H9 (cell line): ENCODE measurements at regions not wholly inside any gene's neighbourhood (a gene's known extent, or its start where the extent isn't known, plus 50 kb on each side); places are given as distances from the start of the nearest gene placed in this dataset.

Experiments
- DNase-seq: peaks from one replicate; pipeline ENCODE4 v3.0.0-alpha.2; 2017
- H2AFZ ChIP-seq: one replicate; pipeline ENCODE4 v1.6.1; 2013; ENCODE audit warnings: mild to moderate bottlenecking, low read length, control low read depth, moderate library complexity
- H2AK5ac ChIP-seq: 2 replicates; pipeline ENCODE4 v1.6.1; 2013; ENCODE audit warnings: low read length, control low read depth, mixed read lengths; ENCODE audit not compliant: insufficient read length
- H2BK120ac ChIP-seq: one replicate; pipeline ENCODE4 v1.6.1; 2013; ENCODE audit warnings: low read depth, mild to moderate bottlenecking, low read length, control low read depth, inconsistent platforms; ENCODE audit not compliant: poor library complexity, severe bottlenecking
- H2BK12ac ChIP-seq: 2 replicates; pipeline ENCODE4 v1.6.1; 2013; ENCODE audit warnings: low read length, control low read depth, mixed read lengths, low read depth; ENCODE audit not compliant: insufficient read length
- H2BK15ac ChIP-seq: 2 replicates; pipeline ENCODE4 v1.6.1; 2013; ENCODE audit warnings: low read depth, low read length, control low read depth
- H2BK20ac ChIP-seq: one replicate; pipeline ENCODE4 v1.6.1; 2013; ENCODE audit warnings: low read depth, mild to moderate bottlenecking, low read length, control low read depth, inconsistent platforms; ENCODE audit not compliant: poor library complexity, severe bottlenecking
- H2BK5ac ChIP-seq: 2 replicates; pipeline ENCODE4 v1.6.1; 2013; ENCODE audit warnings: low read length, control low read depth, mixed read lengths; ENCODE audit not compliant: insufficient read length
- H3K14ac ChIP-seq: 2 replicates; pipeline ENCODE4 v1.6.1; 2013; ENCODE audit warnings: low read length, control low read depth; ENCODE audit not compliant: insufficient read depth
- H3K18ac ChIP-seq: 2 replicates; pipeline ENCODE4 v1.6.1; 2013; ENCODE audit warnings: low read depth, mild to moderate bottlenecking, mixed read lengths, low read length, control low read depth; ENCODE audit not compliant: insufficient read length
- H3K23ac ChIP-seq: 2 replicates; pipeline ENCODE4 v1.6.1; 2013; ENCODE audit warnings: low read length, control low read depth, mixed read lengths, low read depth; ENCODE audit not compliant: insufficient read length
- H3K23me2 ChIP-seq: 2 replicates; pipeline ENCODE4 v1.6.1; 2013; ENCODE audit warnings: low read depth, mild to moderate bottlenecking, mixed read lengths, low read length, control low read depth; ENCODE audit not compliant: insufficient read length, poor library complexity, severe bottlenecking
- H3K27ac ChIP-seq: 2 replicates; pipeline ENCODE4 v1.5.1; 2013; ENCODE audit warnings: low read length, control low read depth, mixed read lengths, low read depth; ENCODE audit not compliant: insufficient read length
- H3K27me3 ChIP-seq: 2 replicates; pipeline ENCODE4 v1.6.1; 2013; ENCODE audit warnings: low read length, control low read depth, inconsistent platforms; ENCODE audit not compliant: insufficient read depth
- H3K4ac ChIP-seq: 2 replicates; pipeline ENCODE4 v1.6.1; 2013; ENCODE audit warnings: low read depth, mild to moderate bottlenecking, control low read depth, inconsistent platforms, low read length, moderate library complexity
- H3K4me1 ChIP-seq: 2 replicates; pipeline ENCODE4 v1.6.1; 2013; ENCODE audit warnings: low read length, control low read depth, inconsistent platforms; ENCODE audit not compliant: insufficient read depth
- H3K4me2 ChIP-seq: 2 replicates; pipeline ENCODE4 v1.6.1; 2013; ENCODE audit warnings: low read length, control low read depth, mixed read lengths; ENCODE audit not compliant: insufficient read length, insufficient read depth
- H3K56ac ChIP-seq: 2 replicates; pipeline ENCODE4 v1.6.1; 2013; ENCODE audit warnings: low read depth, mild to moderate bottlenecking, mixed read lengths, low read length, control low read depth; ENCODE audit not compliant: insufficient read length
- H3K79me1 ChIP-seq: 2 replicates; pipeline ENCODE4 v1.6.1; 2013; ENCODE audit warnings: low read depth, mild to moderate bottlenecking, moderate library complexity, low read length, control low read depth, inconsistent platforms; ENCODE audit not compliant: insufficient read depth, poor library complexity, severe bottlenecking
- H3K79me2 ChIP-seq: 2 replicates; pipeline ENCODE4 v1.6.1; 2013; ENCODE audit warnings: low read length, control low read depth, inconsistent platforms; ENCODE audit not compliant: insufficient read depth
- H3K9ac ChIP-seq: 2 replicates; pipeline ENCODE4 v1.6.1; 2013; ENCODE audit warnings: low read length, control low read depth, mixed read lengths; ENCODE audit not compliant: insufficient read length; ENCODE audit errors: extremely low read depth
- H3K9me3 ChIP-seq: one replicate; pipeline ENCODE4 v1.6.1; 2013; ENCODE audit warnings: low read depth, low read length, inconsistent platforms; ENCODE audit not compliant: control insufficient read depth
- H3T11ph ChIP-seq: one replicate; pipeline ENCODE4 v1.6.1; 2013; ENCODE audit warnings: mild to moderate bottlenecking, low read length, control low read depth, inconsistent platforms
- H4K20me1 ChIP-seq: one replicate; pipeline ENCODE4 v1.6.1; 2013; ENCODE audit not compliant: control insufficient read depth, insufficient read length, insufficient read depth
- H4K5ac ChIP-seq: 2 replicates; pipeline ENCODE4 v1.6.1; 2013; ENCODE audit warnings: low read depth, mild to moderate bottlenecking, mixed read lengths, low read length, control low read depth; ENCODE audit not compliant: insufficient read length
- H4K8ac ChIP-seq: replicated peaks from 2 replicates; pipeline ENCODE4 v1.6.1; 2013; ENCODE audit warnings: low read length, control low read depth, mixed read lengths, low read depth; ENCODE audit not compliant: insufficient read length
- H4K91ac ChIP-seq: 2 replicates; pipeline ENCODE4 v1.6.1; 2013; ENCODE audit warnings: low read depth, mild to moderate bottlenecking, moderate library complexity, mixed read lengths, low read length, control low read depth; ENCODE audit not compliant: insufficient read length
- H3K27ac Mint-ChIP-seq, 3 experiments: 2 replicates in 2 of 3; 3 replicates in 1 of 3; pipeline ENCODE4 v1.8.0; 2020 to 2021; ENCODE audit warnings: mixed read lengths in 3 of 3, mild to moderate bottlenecking in 1 of 3, moderate library complexity in 1 of 3
- H3K27me3 Mint-ChIP-seq: 2 replicates; pipeline ENCODE4 v1.8.0; 2021; ENCODE audit warnings: low read depth, mild to moderate bottlenecking, moderate library complexity, mixed read lengths
- H3K36me3 Mint-ChIP-seq, 3 experiments: 2 replicates in 2 of 3; 3 replicates in 1 of 3; pipeline ENCODE4 v1.8.0; 2020 to 2021; ENCODE audit warnings: low read depth in 3 of 3, mixed read lengths in 3 of 3; ENCODE audit not compliant: insufficient read depth in 1 of 3
- H3K4me1 Mint-ChIP-seq, 2 experiments: 2 replicates each; pipeline ENCODE4 v1.8.0; 2020; ENCODE audit warnings: mixed read lengths in 2 of 2
- H3K4me3 Mint-ChIP-seq, 2 experiments: 2 replicates in 1 of 2; 3 replicates in 1 of 2; pipeline ENCODE4 v1.8.0; 2020 to 2021; ENCODE audit warnings: mild to moderate bottlenecking in 2 of 2, mixed read lengths in 2 of 2, moderate library complexity in 1 of 2
- H3K9me3 Mint-ChIP-seq, 2 experiments: 2 replicates in 1 of 2; 3 replicates in 1 of 2; pipeline ENCODE4 v1.8.0; 2020; ENCODE audit warnings: mild to moderate bottlenecking in 2 of 2, mixed read lengths in 2 of 2, moderate library complexity in 1 of 2
- WGBS: extraction: QIAGEN DNeasy Blood & Tissue Kit; methylation state at CpG from one replicate; pipeline ENCODE4 v1.1.7; 2013; ENCODE audit warnings: missing lambda C conversion rate, low lambda C conversion rate, mixed read lengths; ENCODE audit not compliant: insufficient read length; ENCODE audit errors: extremely low coverage; 5-methylcytosine and 5-hydroxymethylcytosine counted together
- TF ChIP-seq, protein P1 (sequence below): fragments of 200-600 bp; sonication (generic); conservative IDR thresholded peaks from 3 replicates; pipeline ENCODE4 v1.8.0; 2021; ENCODE audit warnings: antibody characterized with exemption, mild to moderate bottlenecking

DNA sequence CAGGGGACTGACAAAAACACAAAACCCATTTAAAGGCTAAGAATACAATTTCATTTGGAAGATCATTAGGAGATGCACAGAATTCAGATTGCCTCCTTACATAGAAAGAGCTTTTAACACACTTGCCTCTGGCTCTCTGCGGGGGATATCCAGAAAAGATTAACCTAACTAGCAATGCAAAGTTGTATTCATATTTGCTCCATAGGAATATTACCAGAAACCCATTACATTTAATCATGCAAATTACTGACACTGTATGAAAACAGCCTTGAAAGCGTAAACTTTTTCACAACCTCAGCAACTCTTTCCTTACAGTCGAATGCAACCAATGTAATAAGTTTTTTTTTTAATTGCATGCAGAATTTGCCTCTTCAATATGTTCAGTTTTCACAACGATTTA is 1087.3 kb upstream of the PRKX start:
- Histone ChIP-seq H2BK15ac (no peak overlapping the region), H2AFZ (no peak overlapping the region), H3K18ac (no peak overlapping the region), H4K91ac (no peak overlapping the region), H3K56ac (no peak overlapping the region), H3K79me1 (no peaks in the 10 kb centered on the region), H3K79me2 (no peaks in the 10 kb centered on the region), H3K27me3 (no peaks in the 10 kb centered on the region), H3K4me2 (no peak overlapping the region), H4K20me1 (no peaks in the 10 kb centered on the region), H2BK5ac (no peak overlapping the region), H3K14ac (no peak overlapping the region), H3T11ph (no peak overlapping the region), H2BK20ac (no peak overlapping the region), H3K4ac (no peak overlapping the region), H2BK12ac (no peak overlapping the region), H4K5ac (no peak overlapping the region), H3K4me1 (no peaks in the 10 kb centered on the region; the same call in 1 of the 2 replicates), H3K23me2 (no peaks in the 10 kb centered on the region), H4K8ac (no peak overlapping the region), H3K9me3 (peaks cover 6% of the 10 kb centered on the region), H3K23ac (no peak overlapping the region), H3K9ac (no peak overlapping the region), H2AK5ac (no peak overlapping the region), H3K27ac (no peak overlapping the region), H2BK120ac (no peak overlapping the region)
- no CpG with 5 or more reads among the region's 4 CpGs for WGBS
- peaks cover 1% of the 10 kb centered on the region; the same call in 1 of the 2 replicates for H3K27me3 Mint-ChIP-seq
- peaks cover 22 to 30% of the 10 kb centered on the region in 2 experiments for H3K4me1 Mint-ChIP-seq
- H3K27ac Mint-ChIP-seq, result 0 out of 7 replicates have a peak overlapping the region, but pooled peaks of 1 of the 3 experiments have one; percentile 59
- DNase-seq, result no peak
- TF ChIP-seq, protein P1, sequence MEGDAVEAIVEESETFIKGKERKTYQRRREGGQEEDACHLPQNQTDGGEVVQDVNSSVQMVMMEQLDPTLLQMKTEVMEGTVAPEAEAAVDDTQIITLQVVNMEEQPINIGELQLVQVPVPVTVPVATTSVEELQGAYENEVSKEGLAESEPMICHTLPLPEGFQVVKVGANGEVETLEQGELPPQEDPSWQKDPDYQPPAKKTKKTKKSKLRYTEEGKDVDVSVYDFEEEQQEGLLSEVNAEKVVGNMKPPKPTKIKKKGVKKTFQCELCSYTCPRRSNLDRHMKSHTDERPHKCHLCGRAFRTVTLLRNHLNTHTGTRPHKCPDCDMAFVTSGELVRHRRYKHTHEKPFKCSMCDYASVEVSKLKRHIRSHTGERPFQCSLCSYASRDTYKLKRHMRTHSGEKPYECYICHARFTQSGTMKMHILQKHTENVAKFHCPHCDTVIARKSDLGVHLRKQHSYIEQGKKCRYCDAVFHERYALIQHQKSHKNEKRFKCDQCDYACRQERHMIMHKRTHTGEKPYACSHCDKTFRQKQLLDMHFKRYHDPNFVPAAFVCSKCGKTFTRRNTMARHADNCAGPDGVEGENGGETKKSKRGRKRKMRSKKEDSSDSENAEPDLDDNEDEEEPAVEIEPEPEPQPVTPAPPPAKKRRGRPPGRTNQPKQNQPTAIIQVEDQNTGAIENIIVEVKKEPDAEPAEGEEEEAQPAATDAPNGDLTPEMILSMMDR, result no peak
- H3K4me3 Mint-ChIP-seq, result no peak overlapping the region
- H3K9me3 Mint-ChIP-seq, result peaks cover 10 to 18% of the 10 kb centered on the region in 2 experiments; a peak in 4 of 5 replicates
- peaks cover 6 to 12% (median 9%) of the 10 kb centered on the region in 3 experiments for H3K36me3 Mint-ChIP-seq
